ENCODE measurements at regions not wholly inside any gene's neighbourhood (a gene's known extent, or its start where the extent isn't known, plus 50 kb on each side); places are given as distances from the start of the nearest gene placed in this dataset.

GRCh38 chr9:89892920-89893319 is 288.1 kb downstream of the GADD45G start:
- Histone ChIP-seq H3K9ac (ENCODE audit: insufficient read depth, low read length, poor library complexity, severe bottlenecking) (no peak overlapping the region), H3K36me3 (replicated peaks in 1 of 2; ENCODE audit: control insufficient read depth in 1 of 2, insufficient read depth in 2 of 2, low read length in 2 of 2) (no peaks in the 10 kb centered on the region), H3K27me3 (ENCODE audit: control insufficient read depth in 2 of 2, insufficient read depth in 2 of 2, low read length in 2 of 2) (no peaks in the 10 kb centered on the region), H4K20me1 (ENCODE audit: insufficient read depth, low read length) (no peaks in the 10 kb centered on the region), H3K4me1 (ENCODE audit: control insufficient read depth in 1 of 2, insufficient read depth in 2 of 2, low read length in 2 of 2) (no peaks in the 10 kb centered on the region), H3K4me2 (replicated peaks; ENCODE audit: extremely low read depth, low read length, poor library complexity, severe bottlenecking) (no peak overlapping the region), H3K4me3 (replicated peaks in 1 of 3; ENCODE audit: low read depth in 2 of 3, low read length in 3 of 3) (no peak overlapping the region), H3K9me3 (replicated peaks in 1 of 2; ENCODE audit: control insufficient read depth in 1 of 2, insufficient read depth in 1 of 2, low read length in 2 of 2) (no peaks in the 10 kb centered on the region), H2AFZ (ENCODE audit: insufficient read depth, low read depth, low read length, poor library complexity, severe bottlenecking) (no peak overlapping the region), H3K27ac (ENCODE audit: low read depth in 1 of 2, low read length in 2 of 2) (no peak overlapping the region), H3K79me2 (ENCODE audit: insufficient read depth, low read length) (no peaks in the 10 kb centered on the region)
- H3K27ac Mint-ChIP-seq = no peak overlapping the region
- H3K4me1 Mint-ChIP-seq = no peaks in the 10 kb centered on the region
- no peak for TF ChIP-seq CTCF (IDR thresholded peaks at IDR 0.05)
- H3K9me3 Mint-ChIP-seq = peaks cover 0 to 3% (median 0%) of the 10 kb centered on the region in 7 donors
- WGBS (ENCODE audit: insufficient coverage) = 80% methylated on average over 1 of the region's 6 CpGs
- H3K36me3 Mint-ChIP-seq = no peaks in the 10 kb centered on the region
- no peak for DNase-seq
- peaks cover 5 to 6% (median 6%) of the 10 kb centered on the region in 3 donors for H3K27me3 Mint-ChIP-seq (ENCODE audit: low read depth in 3 of 3)
- intact Hi-C loops (cut with micrococcal nuclease) = no loop called here
- no peak overlapping the region for H3K4me3 Mint-ChIP-seq

GRCh38 chr9:89893886-89894285 is 289.1 kb downstream of the GADD45G start:
- intact Hi-C loops (cut with micrococcal nuclease) = no loop called here
- H3K4me1 Mint-ChIP-seq = no peaks in the 10 kb centered on the region
- no peaks in the 10 kb centered on the region for H3K9me3 ChIP-seq (replicated peaks in 1 of 2; ENCODE audit: control insufficient read depth in 1 of 2, insufficient read depth in 1 of 2, low read length in 2 of 2)
- no peak overlapping the region for H3K4me2 ChIP-seq (replicated peaks; ENCODE audit: extremely low read depth, low read length, poor library complexity, severe bottlenecking)
- no peak overlapping the region for H3K4me3 ChIP-seq (replicated peaks in 1 of 3; ENCODE audit: low read depth in 2 of 3, low read length in 3 of 3)
- no peak overlapping the region for H2AFZ ChIP-seq (ENCODE audit: insufficient read depth, low read depth, low read length, poor library complexity, severe bottlenecking)
- H3K4me3 Mint-ChIP-seq = no peak overlapping the region
- WGBS (ENCODE audit: insufficient coverage) = no CpG with 5 or more reads among the region's 2 CpGs
- no peak overlapping the region for H3K27ac ChIP-seq (ENCODE audit: low read depth in 1 of 2, low read length in 2 of 2)
- H4K20me1 ChIP-seq (ENCODE audit: insufficient read depth, low read length) = no peaks in the 10 kb centered on the region
- no peak for DNase-seq
- no peaks in the 10 kb centered on the region for H3K36me3 ChIP-seq (replicated peaks in 1 of 2; ENCODE audit: control insufficient read depth in 1 of 2, insufficient read depth in 2 of 2, low read length in 2 of 2)
- no peaks in the 10 kb centered on the region for H3K36me3 Mint-ChIP-seq
- H3K79me2 ChIP-seq (ENCODE audit: insufficient read depth, low read length) = no peaks in the 10 kb centered on the region
- H3K4me1 ChIP-seq (ENCODE audit: control insufficient read depth in 1 of 2, insufficient read depth in 2 of 2, low read length in 2 of 2) = no peaks in the 10 kb centered on the region
- peaks cover 5 to 6% (median 6%) of the 10 kb centered on the region in 3 donors for H3K27me3 Mint-ChIP-seq (ENCODE audit: low read depth in 3 of 3)
- H3K9me3 Mint-ChIP-seq = peaks cover 0 to 3% (median 0%) of the 10 kb centered on the region in 7 donors
- TF ChIP-seq CTCF (IDR thresholded peaks at IDR 0.05) = no peak
- no peak overlapping the region for H3K27ac Mint-ChIP-seq
- no peak overlapping the region for H3K9ac ChIP-seq (ENCODE audit: insufficient read depth, low read length, poor library complexity, severe bottlenecking)
- no peaks in the 10 kb centered on the region for H3K27me3 ChIP-seq (ENCODE audit: control insufficient read depth in 2 of 2, insufficient read depth in 2 of 2, low read length in 2 of 2)
